Activated T-cell treated with anti-CD3 and anti-CD28 coated beads, Interleukin-2, amount 50 U/mL, for 1 hour (primary cell): ENCODE measurements at regions not wholly inside any gene's neighbourhood (a gene's known extent, or its start where the extent isn't known, plus 50 kb on each side); places are given as distances from the start of the nearest gene placed in this dataset.

Experiments used
- DNase-seq: peaks from one replicate; pipeline ENCODE4 v3.0.0-alpha.2; 2020

GRCh38 chr5:68352166-68352565, 136.6 kb downstream of the PIK3R1 start:
- DNase-seq = no peak

GRCh38 chr5:68353605-68354004, 138.0 kb downstream of the PIK3R1 start:
- DNase-seq = no peak

GRCh38 chr5:68354315-68354714, 138.8 kb downstream of the PIK3R1 start:
- no peak for DNase-seq

GRCh38 chr5:68356216-68356615, 140.7 kb downstream of the PIK3R1 start:
- DNase-seq = no peak

- DNase-seq = no peak
Observed at GRCh38 chr5:68356623-68357022, 141.1 kb downstream of the PIK3R1 start.

GRCh38 chr5:68359699-68360098, 144.1 kb downstream of the PIK3R1 start:
- DNase-seq = no peak

- DNase-seq = no peak
Observed at GRCh38 chr5:68362331-68362730, 146.8 kb downstream of the PIK3R1 start.

- no peak for DNase-seq
Observed at GRCh38 chr5:68365889-68366288, 150.3 kb downstream of the PIK3R1 start.

- DNase-seq = no peak
Observed at GRCh38 chr5:68367287-68367686, 151.7 kb downstream of the PIK3R1 start.

- DNase-seq = no peak
Observed at GRCh38 chr5:68367717-68368116, 152.2 kb downstream of the PIK3R1 start.

GRCh38 chr5:68368311-68369022, 152.9 kb downstream of the PIK3R1 start:
- no peak for DNase-seq

- DNase-seq = no peak
Observed at GRCh38 chr5:68369023-68369359, 153.4 kb downstream of the PIK3R1 start.

- no peak for DNase-seq
Observed at GRCh38 chr5:68369457-68370125, 154.0 kb downstream of the PIK3R1 start.

- DNase-seq = no peak
Observed at GRCh38 chr5:68370196-68370595, 154.6 kb downstream of the PIK3R1 start.

- no peak for DNase-seq
Observed at GRCh38 chr5:68371607-68372006, 156.1 kb downstream of the PIK3R1 start.

GRCh38 chr5:68372161-68372560, 156.6 kb downstream of the PIK3R1 start:
- DNase-seq = no peak

- DNase-seq = no peak
Observed at GRCh38 chr5:68373050-68373449, 157.5 kb downstream of the PIK3R1 start.

GRCh38 chr5:68374796-68375518, 159.4 kb downstream of the PIK3R1 start:
- no peak for DNase-seq

GRCh38 chr5:68375540-68375939, 160.0 kb downstream of the PIK3R1 start:
- no peak for DNase-seq

GRCh38 chr5:68376935-68377334, 161.4 kb downstream of the PIK3R1 start:
- no peak for DNase-seq

GRCh38 chr5:68377733-68378132, 162.2 kb downstream of the PIK3R1 start:
- DNase-seq = no peak

- DNase-seq = no peak
Observed at GRCh38 chr5:68378204-68378820, 162.8 kb downstream of the PIK3R1 start.

- no peak for DNase-seq
Observed at GRCh38 chr5:68379275-68380036, 163.9 kb downstream of the PIK3R1 start.
